Ramos (cell line): ENCODE measurements at regions not wholly inside any gene's neighbourhood (a gene's known extent, or its start where the extent isn't known, plus 50 kb on each side); places are given as distances from the start of the nearest gene placed in this dataset.
"Not testable (repeated sequence)": the region's sequence is repeated elsewhere in the genome, so short reads cannot be mapped to it uniquely, and the experiment has no call there.

Source experiments
- in situ Hi-C: fragments of 300-500 bp; cut with MboI; formaldehyde crosslinking; loops from one replicate; pipeline ENCODE4 v1.14.3; 2022; ENCODE audit warnings: low sequenced_read_pairs; ENCODE audit not compliant: unreplicated experiment

GRCh38 chr5:125654392-125654791 is 768.8 kb upstream of the GRAMD2B start:
- in situ Hi-C loops = no loop called here

DNA sequence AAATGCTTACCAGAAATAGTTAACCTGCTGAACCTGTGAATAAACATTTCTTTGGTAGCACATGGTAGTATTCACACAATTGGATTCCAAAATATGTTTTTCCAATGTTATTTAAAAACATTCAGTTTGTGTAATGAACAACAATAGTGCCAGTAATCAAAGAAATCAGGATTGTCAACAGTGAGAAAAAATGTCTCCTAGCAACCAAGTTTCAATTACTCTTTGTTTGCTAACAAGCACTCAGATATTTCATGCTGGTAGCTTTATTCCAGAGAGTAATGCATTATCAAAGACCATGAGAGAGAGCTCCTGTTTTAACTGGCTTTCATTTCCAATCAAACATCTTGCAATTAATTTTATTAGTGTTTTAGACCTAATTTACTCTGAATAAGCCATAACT is 768.1 kb upstream of the GRAMD2B start:
- in situ Hi-C loops = no loop called here

GRCh38 chr5:125657936-125658335 is 765.3 kb upstream of the GRAMD2B start:
- in situ Hi-C loops = no loop called here

- in situ Hi-C loops = no loop called here
Measured at GRCh38 chr5:125659316-125660023, 763.7 kb upstream of the GRAMD2B start.

DNA sequence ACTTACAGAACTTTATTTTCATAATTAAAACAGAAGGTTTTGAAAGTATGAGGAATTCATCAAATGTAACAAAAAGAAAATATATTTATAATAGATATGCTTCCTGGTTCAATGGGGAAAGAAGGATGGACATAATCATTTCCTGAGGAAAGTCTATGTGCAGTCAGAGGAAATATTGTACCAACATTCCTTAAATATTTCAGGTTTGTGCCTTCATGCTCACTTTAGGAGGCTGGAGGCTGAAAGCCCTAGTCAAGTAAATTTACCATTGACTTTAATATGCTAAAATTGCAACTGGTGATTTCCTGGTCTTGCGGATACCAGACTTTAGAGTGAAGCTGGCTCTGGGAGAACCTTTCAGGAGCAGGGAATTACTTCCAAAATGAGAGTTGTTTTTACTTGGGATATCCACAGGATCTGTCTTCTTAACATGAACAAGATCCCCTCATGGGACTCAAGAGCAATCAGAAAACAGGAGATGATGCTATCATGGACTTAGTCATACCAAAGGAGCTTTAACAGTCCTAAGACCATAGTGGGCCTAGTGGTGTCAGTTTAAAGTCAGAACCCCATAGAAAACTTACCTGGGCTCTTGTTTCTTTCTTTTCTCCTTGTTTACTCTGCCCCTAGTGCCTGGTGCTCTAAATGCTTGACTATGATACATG is 762.8 kb upstream of the GRAMD2B start:
- in situ Hi-C loops = no loop called here

GRCh38 chr5:125661584-125661983 is 761.6 kb upstream of the GRAMD2B start:
- in situ Hi-C loops = no loop called here

GRCh38 chr5:125668884-125669283 is 754.3 kb upstream of the GRAMD2B start:
- in situ Hi-C loops = no loop called here

GRCh38 chr5:125673359-125673950 is 749.8 kb upstream of the GRAMD2B start:
- in situ Hi-C loops = no loop called here

- in situ Hi-C loops = no loop called here
Measured at GRCh38 chr5:125679522-125679921, 743.7 kb upstream of the GRAMD2B start.

DNA sequence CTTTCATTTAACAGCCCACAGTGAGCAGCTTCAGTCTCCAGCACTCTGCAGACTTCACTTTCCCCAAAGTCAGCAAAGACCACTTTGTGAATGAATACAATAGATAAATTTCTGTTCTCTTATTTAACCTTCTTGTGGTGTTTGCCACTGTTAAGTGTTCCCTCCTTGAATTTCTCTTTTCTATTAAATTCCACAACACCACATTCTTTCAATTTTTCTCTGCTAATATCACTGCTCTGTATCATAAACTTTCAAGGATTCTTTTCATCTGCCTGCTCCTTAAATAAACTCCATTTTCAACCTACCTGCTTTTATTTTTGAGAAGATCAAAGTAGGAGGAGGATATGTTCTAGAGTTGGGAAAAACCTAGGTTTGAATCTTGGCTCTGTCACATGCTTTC is 739.5 kb upstream of the GRAMD2B start:
- in situ Hi-C loops = no loop called here

- in situ Hi-C loops = no loop called here
Measured at GRCh38 chr5:125685771-125686170, 737.4 kb upstream of the GRAMD2B start.

DNA sequence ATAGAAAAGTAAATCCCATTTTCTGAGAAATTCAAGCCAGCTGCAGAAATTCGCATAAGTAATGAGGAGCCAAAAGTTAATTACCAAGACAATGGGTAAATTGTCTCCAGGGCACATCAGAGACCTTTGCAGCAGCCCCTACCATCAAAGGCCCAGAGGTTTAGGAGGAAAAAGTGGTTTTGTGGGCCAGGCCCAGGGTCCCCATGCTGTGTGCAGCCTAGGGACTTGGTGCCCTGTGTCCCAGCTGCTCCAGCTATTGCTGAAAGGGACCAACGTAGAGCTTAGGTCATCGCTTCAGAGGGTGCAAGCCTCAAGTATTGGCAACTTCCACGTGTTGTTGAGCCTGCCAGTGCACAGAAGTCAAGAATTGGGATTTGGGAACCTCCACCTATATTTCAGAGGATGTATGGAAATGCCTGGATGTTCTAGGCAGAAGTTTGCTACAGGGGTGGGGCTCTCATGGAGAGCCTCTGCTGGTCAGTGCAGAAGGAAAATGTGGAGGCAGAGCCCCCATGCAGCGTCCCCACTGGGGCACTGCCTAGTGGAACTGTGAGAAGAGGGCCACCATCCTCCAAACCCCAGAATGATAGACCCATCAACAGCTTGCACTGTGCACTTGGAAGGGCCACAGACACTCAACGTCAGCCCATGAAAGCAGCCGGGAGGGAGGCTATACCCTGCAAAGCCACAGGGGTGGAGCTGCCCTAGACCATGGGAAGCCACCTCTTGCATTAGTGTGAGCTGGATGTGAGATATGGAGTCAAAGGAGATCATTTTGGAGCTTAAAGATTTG is 731.3 kb upstream of the GRAMD2B start:
- in situ Hi-C loops = not testable (repeated sequence)

DNA sequence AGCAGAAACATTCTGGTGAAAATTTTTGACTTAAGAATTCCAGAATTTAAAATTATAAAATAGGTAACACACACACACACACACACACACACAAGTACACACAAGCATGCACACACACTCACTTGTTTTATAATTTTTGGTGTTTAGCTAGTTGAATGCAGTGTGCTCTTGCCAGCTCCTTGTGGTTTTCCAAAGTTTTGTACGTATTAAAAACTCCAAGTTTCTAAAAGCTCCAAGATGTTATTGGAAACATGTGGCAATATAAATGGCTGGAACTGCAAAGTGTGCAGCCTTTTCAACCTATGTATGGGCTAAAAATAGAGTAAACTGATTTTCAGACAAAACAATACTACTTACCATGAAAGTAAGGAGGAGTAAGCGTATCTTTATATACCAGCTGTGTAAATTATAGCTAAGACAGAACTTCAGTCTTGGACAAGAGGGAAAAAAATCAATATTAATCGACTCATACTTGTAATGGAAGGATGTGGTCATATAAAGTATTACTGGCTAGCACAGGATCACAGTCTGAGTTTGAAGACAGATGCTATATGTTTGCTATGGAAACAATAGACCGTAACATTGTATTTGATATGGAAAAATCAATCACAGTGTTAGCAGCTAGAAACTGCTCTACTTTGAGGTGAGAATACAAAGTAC is 727.1 kb upstream of the GRAMD2B start:
- in situ Hi-C loops = no loop called here

- in situ Hi-C loops = no loop called here
Measured at GRCh38 chr5:125696762-125697161, 726.4 kb upstream of the GRAMD2B start.

GRCh38 chr5:125698420-125698819 is 724.8 kb upstream of the GRAMD2B start:
- in situ Hi-C loops = no loop called here

DNA sequence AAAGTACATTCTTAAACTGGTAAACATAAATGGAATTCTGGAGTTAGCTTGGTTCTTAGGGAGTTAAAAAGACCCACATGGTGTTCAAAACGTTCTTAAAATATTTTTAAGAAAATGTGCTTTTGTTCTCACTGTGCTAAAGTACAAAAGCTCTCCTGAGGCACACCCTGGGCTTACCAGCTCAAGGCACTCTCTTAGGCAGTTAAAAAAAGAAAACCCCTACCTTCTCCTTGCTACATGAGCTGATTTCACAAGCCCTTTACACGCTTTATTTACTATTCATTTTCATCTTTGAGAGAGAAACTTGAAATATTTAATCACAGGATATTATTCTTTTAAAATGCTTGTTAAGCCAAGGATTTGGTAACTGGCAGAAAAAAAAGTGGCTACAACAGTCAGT is 723.3 kb upstream of the GRAMD2B start:
- in situ Hi-C loops = no loop called here

DNA sequence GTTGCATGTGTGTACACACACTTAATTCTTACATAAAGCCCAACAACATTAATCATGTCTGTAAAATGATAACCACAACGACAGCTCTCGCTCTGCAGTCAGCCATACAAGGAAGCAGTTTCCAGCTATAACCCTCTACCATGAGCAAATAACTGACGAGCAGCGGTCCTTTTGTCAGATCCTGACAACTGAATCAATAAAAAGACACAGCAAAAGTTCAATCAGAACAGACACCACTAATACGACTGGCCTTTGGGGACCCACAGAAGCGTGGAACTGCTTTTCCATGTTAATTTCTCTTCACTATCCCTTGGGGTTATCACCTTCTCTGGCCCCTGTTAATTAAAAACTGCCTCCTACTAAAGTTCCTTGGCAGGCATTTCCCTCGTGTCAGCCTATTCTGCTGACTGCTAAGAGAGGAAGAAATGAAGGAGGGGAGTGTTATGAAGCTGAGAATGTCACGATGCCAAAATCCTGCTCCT is 722.8 kb upstream of the GRAMD2B start:
- in situ Hi-C loops = no loop called here

- in situ Hi-C loops = no loop called here
Measured at GRCh38 chr5:125703616-125704015, 719.6 kb upstream of the GRAMD2B start.

DNA sequence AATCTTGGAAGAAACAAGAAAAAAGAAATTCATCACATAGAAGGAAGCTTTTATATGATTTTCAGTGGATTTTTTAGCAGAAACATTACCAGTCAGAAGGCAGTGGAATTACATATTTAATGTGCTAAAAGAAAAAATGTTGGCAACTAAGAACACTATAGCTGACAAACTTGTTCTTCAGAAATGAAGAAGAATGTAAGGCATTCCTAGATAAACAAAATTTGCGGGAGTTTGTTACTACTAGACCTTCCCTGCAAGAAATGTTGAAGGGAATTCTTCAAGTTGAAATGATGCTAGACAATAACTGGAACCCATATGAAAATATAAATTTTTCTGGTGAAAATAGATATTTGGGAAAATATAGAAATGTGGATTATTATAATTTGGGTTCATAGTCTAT is 718.3 kb upstream of the GRAMD2B start:
- in situ Hi-C loops = no loop called here

DNA sequence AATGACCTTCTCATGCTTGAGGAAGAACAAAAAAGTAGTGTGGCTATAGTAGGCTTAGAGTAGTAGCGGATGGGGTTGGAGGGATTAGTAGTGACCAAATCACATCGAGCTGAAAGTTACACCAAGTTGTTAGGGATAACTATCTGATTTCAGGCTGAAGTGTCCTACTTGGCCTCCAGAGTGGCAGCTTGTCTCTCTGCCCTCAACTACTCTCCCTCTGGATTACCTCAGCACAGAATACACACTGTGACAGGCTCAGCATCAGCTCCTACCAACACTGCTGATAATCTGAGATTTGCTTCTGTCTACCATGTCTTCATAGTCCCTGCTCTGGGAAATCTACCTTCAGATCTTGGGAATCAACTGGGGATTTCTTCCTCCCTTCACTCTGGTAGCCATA is 714.6 kb upstream of the GRAMD2B start:
- in situ Hi-C loops = no loop called here
